ENCODE measurements at regions not wholly inside any gene's neighbourhood (a gene's known extent, or its start where the extent isn't known, plus 50 kb on each side); places are given as distances from the start of the nearest gene placed in this dataset.
"Not testable (repeated sequence)": the region's sequence is repeated elsewhere in the genome, so short reads cannot be mapped to it uniquely, and the experiment has no call there.

DNA sequence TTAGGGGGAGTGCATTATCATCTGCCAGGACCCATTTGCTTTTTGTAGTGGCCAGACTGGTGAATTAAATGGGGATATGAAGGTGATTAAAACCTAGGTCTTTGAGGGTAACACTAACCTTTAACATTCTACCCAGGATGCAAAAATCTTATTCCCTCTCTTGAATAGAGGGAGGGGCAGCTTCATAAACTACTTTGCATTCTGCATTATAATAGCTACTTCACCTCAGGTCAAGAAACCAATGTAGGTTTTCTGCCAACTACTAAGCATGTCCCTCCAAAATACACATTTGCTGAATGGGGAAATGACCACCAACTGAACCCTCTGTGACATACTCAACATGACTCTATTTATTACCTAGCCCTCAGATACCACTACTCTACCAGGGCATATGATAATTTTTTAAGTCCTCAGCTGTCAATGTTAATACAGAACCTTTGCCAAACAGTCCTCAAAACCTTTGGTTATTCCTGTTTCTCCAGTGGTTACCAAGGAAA is 477.6 kb upstream of the CD180 start:
- no peak for DNase-seq

DNA sequence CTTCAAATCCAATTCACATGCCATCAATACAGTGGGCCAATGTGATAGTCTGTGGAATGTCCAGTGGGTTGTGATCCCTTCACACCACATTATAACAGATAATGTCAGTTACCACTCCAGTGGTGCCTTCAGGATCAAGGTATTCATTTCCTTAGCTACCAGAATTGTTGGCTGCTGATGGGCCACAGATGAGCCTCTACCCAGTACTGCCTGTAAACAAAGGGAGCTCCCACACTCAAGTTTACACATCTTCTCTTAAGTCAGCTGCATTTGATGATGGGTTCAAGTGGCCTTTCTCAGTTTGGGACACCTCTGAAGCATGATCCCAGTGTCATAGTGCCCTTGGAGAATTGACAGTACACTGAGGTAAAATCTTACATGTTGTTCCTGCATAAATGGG is 477.0 kb upstream of the CD180 start:
- no peak for DNase-seq

DNA sequence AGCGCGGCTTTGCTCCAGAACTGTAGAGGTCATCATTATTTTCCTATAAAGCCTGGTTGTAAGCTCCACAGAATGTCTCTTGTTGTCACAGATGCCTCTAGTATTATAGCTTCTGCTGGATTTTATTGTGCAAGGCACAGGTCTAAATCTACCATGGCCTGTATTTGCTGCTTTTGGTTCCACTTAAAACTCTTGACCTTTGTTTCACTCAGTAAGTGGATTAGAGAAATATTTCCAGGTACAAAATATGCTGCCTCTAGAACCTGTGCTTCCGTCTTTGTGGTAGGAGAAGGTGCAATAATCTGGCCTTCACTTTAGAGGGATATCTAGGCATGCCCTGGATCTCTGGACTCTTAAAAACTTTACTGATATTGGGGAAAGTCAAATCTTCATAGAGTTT is 476.6 kb upstream of the CD180 start:
- DNase-seq = no peak

DNA sequence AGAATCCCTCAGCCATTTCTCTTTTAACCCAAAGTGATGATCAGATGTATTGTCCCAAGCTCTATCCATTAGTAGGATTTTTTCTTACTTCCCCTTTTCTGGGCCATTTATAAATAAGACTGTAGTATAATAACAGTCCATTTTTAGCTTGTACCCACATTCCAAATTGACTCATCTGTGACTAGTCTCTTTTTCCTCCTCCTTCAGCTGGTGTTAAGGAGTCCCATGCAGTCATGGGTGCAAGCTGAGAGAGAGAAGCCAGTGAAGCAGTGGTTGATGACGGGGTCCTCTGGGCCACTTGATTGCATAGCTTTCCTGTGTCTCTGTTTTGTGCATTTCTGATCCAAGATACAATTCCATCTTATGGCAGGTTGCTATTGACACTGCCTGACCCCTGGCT is 476.0 kb upstream of the CD180 start:
- peak in 1 of 2 donors; percentile 2 for DNase-seq

DNA sequence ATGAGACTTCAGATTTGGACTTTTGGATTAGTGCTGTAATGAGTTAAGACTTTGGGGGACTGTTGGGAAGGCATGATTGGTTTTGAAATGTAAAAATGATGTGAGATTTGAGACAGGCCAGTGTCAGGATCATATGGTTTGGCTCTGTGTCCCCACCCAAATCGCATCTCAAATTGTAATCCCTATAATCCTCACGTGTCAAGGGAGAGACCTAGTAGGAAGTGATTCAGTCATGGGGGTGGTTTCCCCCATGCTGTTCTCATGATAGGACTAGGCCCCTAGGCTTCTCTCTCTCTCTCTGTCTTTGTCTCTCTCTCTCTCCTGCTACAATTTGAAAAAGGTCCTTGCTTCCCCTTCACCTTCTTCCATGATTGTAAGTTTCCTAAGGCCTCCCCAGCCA is 473.3 kb upstream of the CD180 start:
- no peak for DNase-seq

DNA sequence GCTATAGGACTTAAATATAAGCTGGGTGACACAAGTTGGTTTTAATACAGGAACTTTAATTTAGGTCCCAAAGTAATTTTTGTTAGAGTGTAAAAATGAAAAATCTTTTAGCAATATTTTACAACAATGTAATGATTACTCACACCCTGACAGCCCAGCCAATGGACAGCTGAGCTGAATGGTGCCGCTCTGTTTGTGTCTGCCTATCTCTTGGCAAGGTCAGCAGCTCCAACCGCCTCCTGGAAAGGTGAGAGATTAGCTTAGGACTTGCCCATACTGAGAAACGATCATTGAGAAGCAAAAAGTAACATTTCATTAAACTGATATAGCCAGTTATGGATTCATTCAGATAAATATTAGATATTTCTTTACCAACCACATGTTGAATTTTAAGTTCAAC is 463.6 kb upstream of the CD180 start:
- DNase-seq = no peak

DNA sequence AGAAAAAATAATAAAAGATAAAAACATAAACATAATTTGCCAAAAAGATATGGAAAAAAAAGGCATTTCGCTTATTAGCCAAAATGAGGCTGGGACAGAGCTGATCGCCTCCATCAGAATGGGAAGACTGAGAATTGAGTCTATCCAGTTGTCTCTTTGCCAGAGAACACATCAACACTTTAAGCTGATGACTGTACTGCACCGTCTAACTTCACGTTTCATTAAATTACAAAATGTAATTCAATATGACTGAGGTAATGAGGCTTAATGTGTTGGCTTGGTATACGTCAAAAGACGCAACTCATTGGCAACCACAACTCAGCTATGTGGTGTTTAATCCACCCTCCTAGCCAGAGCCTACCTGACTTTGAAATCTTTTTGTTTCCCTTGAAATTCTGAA is 462.7 kb upstream of the CD180 start:
- DNase-seq = no peak

DNA sequence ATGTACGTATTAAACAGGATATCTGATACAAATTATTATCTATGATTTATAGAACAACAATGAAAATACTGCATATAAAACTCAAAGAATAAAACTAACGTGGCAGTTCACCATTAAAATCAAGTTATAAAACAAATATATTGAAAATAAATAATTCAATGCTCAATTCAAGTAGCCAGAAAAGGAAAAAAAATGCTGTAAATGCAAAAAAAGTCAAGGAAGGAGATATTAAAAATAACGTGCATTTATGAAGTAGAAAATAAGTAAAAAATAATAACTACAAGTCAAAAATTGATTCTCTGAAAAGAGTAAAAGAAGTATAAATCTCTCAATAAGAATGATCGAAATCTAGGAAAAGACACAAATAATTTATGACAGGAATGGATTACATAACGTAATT is 460.5 kb upstream of the CD180 start:
- no peak for DNase-seq

DNA sequence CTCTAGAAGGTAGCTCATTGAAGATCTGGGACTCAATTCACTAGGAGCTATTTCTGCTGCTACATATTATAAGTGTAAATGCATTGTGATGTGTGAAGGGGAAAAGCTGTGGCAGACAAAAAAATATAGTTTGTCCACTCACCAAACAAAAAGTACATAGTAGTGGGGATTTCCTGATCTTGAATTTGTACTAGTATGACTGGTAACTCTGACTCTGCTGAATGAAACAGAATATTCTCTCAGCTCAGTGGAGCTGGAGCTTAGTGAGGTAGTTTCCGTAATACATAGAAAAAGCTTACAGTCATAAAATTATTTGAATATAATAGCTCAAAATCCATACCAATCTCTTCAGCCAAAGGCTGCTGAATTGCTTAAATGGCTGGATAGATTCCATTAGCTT is 455.6 kb upstream of the CD180 start:
- no peak for DNase-seq

DNA sequence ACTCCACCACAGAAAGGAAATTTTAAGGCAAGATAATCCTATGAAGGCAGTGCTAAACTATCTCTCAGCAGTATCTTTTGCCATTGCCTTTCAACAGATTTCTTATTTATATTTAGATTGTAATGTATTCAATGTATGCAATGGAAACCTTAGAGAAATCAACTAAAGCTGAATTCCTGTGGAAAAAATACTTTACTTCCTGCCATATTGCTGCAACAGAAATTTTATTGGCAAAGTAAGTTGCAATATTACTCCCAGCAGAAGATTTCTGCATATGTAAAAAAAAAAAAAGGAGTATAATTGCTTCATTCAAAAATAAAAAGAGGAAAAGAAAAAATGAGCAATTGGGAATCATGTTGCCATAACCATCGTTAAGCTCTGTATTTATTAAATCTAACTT is 454.6 kb upstream of the CD180 start:
- DNase-seq = no peak

DNA sequence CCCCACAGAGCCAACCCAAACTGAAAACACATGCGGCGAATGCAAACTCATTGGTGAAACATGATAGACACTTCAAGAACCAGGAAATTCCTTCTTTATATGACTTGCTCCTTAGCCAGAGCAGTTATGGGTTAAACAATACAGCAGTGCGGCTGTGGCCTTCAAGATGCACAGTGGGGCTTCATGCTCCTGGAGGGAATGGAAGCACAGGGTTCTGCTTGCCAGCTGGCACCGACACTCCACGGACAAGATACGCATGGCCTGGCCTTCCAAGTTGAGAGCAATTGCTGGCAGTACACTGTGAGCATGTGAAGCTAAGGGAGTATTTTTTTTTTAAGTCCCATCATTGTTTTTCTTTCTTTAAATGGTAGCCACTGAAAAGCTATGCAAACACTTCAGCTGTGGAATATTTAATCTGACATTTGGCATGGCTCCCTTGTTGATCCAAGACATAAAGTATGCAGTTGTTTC is 451.6 kb upstream of the CD180 start:
- no peak for DNase-seq

DNA sequence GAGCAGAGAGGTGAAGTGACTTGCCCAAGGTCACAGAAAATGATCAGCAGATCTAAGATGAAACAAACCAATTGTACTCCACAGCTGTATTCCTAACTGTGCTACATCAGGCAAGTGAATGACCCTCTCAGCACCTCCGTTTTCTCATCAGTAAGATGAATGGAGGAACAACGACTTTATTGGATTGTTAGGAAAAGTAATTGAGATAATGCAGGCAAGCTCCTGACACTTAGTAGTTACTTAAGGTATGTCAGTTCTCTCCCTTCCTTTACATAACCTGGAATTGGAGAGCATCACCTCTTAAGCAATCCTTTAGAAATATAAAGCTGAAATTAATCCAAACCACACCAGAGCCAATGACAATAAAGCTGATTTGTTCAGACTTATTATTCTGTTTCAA is 451.2 kb upstream of the CD180 start:
- DNase-seq = no peak

DNA sequence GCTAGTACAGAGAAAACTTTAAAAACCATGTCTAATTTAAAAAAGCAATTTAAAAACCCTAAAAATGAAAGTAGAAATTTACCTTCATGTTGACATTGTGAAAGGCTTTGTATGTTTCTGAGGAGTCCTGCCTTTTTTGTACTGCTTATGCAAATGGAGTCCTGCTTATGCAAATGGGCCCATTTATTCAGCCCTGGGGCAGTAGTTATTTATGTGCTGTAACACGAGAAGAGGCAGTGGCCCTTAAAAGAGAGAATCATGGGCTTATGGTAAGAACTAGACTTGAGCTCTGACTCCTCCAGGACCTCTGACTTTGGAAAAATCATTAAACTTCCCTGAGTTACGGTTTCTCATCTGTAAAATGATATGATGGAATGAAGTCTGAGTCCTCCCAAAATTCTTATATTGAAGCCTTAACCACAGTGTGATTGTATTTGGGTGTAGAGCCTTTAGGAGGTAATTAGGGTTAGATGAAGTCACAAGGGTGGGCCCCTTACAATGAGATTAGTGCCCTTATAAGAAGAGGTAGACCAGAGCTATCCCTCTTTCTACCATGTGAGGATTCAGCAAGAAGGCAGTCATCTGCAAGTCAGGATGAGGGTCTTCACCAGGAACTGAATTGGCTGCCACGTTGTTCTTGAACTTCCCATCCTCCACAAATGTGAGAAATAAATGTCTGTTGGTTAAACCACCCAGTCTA is 447.8 kb upstream of the CD180 start:
- no peak for DNase-seq

DNA sequence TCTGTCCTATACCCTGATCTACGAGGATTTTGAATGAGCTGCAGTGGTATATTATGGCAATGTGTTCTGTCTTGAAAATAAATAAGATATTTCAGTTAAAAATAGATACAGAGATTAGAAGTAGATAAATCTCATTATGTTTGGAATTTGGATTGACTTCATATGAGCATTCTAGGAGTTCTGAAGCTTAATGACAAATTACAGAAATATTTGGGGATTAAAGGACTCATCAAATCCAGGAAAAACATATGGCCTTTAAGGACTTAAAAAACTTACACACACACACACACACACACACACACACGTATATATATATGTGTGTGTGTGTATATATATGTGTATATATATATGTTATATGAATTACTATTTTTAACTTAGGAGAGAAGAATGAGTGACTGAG is 446.9 kb upstream of the CD180 start:
- no peak for DNase-seq

DNA sequence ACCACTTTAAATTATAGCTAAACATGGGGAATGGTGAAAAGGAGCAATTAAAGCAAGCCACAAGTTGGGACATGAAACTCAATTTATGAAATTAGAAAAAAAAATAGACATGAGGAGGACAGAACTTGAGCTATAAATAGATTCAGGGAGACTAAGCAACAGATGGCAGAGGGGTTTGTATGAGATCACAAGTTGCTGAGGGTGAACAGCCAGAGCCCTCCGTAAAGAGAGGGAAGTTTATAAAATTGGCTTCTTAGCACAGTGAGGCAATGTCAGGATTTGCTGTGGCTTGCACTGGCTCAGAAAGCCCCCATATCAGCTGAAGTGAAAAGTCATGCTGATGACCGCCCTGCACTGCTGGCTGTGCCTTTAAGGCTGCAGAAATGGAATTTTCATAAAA is 443.4 kb upstream of the CD180 start:
- no peak for DNase-seq

DNA sequence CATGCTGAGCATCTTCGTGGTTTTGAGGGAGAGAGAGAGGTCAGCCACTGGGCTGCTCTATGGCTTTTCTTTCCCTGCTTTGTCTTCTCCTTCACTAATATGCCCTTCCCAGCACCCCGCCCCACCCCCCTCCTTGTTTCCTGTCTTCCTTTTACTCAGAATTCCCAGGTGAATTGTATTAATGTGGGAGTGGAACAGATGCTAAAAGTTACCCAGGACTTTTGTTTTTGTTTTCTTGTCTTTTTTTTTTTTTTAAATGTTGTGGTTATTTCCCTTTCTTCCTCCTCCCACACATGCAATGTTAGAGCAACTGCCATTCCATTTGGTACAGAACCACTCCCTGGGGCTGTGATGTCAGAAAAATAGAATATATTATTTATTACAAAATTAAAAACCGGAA is 442.7 kb upstream of the CD180 start:
- DNase-seq = peak in 1 of 2 donors; percentile 14

DNA sequence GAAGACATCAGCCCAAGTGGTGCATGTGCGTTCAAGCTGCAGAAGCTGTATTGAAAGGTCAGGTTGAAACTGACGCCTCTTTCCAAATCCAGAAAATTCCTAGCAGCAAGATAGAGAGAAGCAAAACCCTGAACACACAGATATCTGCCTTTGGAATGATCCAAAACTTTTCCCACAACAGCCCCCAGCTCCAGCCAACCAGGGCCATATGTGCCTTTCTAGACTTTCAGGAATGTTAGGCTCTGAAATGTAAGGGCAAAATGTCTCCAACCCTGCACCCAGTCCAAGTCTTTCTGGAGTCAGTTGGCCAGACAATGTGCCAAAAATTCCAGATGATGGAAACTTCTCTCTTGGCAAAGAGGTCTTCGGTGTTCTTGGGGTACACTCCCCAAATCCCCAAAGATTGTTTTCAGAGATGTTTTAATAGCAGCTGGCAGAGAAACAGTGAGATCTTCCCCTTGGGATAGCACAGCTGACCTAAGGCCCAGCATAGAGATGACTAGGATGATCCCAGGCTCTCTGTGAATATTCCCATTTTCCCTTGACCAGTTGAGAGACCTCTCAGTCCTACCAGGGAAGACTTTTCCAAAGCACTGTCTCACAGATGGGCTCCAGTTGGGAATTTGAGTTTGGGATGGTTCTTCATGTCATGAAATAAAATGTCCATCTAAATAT is 440.4 kb upstream of the CD180 start:
- DNase-seq = no peak

DNA sequence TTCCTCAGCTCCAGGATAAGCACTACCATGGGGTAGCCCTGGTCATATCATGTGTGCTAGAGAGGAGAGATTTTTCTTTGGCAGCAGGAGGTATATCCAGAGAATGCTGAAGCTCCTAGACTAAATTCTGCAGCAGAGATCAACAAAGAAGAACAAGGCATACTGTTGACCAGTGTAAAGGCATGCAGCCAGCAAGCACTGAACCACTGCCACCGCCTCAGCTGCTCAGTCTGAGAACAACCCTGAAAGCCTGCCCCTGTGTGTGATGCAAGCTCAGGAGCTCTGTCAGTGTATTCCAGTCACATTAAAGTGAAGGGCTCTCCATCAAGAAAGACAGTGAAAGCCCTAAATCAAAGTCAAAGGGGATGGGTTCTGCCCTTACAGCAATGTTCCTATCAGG is 439.5 kb upstream of the CD180 start:
- DNase-seq = no peak

DNA sequence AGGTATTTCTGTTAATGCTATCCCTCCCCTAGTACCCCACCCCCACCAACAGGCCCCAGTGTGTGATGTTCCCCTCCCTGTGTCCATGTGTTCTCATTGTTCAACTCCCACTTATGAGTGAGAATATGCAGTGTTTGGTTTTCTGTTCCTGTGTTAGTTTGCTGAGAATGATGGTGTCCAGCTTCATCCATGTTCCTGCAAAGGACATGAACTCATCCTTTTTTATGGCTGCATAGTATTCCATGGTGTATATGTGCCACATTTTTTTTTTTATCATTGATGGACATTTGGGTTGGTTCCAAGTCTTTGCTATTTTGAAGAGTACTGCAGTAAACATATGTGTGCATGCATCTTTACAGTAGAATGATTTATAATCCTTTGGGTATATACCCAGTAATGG is 430.5 kb upstream of the CD180 start:
- DNase-seq = not testable (repeated sequence)

DNA sequence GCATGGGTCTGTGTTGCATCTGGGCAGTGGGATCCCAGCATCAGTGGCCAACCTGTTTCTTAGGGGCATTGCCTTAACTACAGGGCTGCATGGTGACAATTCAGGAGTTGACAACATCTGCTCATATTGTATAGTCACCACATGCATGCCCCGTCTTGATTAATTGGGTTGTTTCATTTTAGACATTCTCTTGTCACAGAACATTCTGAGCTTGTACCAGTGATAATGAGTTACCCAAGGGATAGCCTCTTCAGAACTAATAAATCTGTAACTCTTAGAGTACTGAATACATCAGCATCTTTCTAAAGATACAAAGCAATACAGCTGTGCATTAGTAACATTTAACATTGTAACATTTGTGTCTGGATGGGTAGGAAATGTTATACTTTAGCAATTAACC is 426.5 kb upstream of the CD180 start:
- no peak for DNase-seq

DNA sequence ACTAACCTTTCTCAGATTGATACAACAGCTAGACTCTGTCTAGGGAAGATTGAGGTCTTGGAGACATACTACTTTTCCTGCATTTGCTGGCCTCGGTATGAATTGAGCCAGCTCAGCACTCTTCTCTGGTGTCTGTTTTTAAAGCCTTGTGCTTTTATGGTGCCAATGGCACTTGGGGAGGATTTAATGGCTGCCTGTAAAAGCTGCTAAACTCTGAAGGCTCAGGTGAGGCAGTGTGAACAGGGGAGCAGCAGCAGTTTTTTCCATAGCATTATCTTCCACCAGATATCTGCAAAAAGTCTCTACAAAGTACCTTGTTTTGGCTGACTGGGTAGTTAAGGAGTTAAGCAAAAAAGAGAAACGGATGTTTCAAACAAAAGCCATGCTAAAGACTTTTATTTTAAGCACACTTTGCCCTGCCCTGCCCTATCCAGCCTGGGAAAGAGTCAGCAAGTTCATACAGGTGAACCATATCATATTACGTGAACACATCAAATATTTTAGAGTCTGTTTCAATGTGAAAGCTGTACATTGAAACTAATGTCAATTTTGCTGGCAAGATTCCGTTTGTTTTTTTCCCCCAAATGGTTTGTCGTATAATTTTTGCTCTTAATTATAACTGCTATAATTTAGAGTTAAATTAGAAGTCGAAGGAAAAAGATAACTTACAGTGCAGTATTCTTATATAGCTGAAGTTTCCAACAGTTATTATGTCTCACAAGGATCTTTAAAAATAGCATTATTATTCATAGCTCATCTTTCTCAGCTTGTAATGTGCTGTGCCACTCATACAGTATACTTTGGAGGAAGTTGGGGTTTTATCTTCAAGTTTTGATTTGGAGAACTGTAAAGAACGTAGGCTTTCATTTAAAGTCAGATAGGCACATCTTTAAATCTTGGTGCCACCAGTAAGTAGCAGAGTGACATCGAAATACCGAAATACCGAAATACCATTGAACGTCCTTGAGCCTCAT is 424.1 kb upstream of the CD180 start:
- no peak for DNase-seq

DNA sequence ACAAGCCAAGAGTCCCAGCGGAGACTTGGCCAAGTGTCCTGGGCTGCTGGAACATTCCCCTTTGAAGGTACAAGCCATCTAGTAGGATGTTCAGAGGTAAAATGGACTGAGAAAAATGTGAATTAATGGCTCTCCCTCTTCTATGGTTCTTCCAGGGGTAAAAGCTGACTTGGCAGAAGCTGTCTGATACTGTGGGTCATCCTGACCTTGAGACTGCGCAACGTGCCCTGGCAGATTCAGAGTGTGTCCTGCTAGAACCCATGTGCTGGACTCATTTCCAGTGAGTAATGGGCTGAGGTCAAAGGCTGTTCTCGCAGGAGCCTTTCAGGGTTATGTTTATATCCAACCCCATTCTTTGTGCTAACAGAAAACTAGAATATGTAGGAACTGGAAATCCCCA is 423.0 kb upstream of the CD180 start:
- no peak for DNase-seq

DNA sequence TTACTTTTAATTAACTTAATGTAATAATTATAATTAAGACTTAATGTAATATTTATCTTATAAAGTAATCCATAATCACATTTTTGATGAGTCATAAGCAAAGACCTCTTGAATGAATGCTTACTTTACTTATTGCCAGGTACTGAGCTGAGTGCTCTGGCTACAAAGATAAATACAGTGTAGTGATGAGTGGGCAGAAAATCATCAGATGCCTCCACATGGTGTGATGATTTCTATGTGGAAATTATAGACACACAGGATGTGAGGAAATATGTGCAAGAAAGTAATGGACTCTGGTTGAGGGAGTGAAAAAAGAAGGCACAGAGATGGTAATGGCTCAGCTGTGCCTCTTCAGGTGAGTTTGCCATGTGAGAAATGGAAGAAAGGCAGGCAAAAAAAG is 422.6 kb upstream of the CD180 start:
- DNase-seq = no peak

DNA sequence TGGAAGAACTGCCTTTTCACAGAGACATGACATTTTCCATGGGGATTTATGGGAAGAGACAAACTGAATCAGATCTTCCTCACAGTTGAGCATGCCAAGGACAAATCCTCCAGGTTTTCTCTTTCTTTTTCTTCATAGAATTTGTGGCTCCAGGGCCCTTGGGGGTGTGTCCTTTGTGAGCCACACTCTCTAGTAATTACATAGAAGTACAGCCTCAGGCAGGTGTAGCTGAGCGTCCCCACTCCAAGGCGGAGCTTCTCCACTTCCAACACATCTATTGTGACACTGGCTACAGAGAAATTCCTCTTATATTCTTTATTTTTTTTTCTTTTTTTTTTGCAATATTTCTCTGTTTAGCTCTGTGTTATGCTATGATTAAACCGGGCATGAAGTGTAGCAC is 420.5 kb upstream of the CD180 start:
- DNase-seq = no peak
